GM12891 (cell line): ENCODE measurements at regions not wholly inside any gene's neighbourhood (a gene's known extent, or its start where the extent isn't known, plus 50 kb on each side); places are given as distances from the start of the nearest gene placed in this dataset.

Experiments
- POLR2A ChIP-seq: IDR thresholded peaks from 2 replicates; pipeline ENCODE4 v1.6.1; 2011; ENCODE audit warnings: low read depth, low read length, control low read depth
- POLR2AphosphoS5 ChIP-seq: IDR thresholded peaks from 2 replicates; pipeline ENCODE4 v1.6.1; 2011; ENCODE audit warnings: low read depth, low read length, control low read depth
- POU2F2 ChIP-seq: IDR thresholded peaks from 2 replicates; pipeline ENCODE4 v1.6.1; 2011; ENCODE audit warnings: low read depth, mild to moderate bottlenecking, control low read depth, low read length, moderate library complexity

GRCh38 chr3:16770021-16770420 lies 114.7 kb upstream of the PLCL2 start:
- TF ChIP-seq POLR2A = no peak
- no peak for TF ChIP-seq POLR2AphosphoS5
- no peak for TF ChIP-seq POU2F2
